Naive thymus-derived CD4-positive, alpha-beta T cell (primary cell): ENCODE measurements at regions not wholly inside any gene's neighbourhood (a gene's known extent, or its start where the extent isn't known, plus 50 kb on each side); places are given as distances from the start of the nearest gene placed in this dataset.

Experiments used
- ATAC-seq: fragments of 150-1000 bp; cut with Tn5 transposase; 2 replicates; pipeline ENCODE4 v1.10.0; 2021; ENCODE audit warnings: mild to moderate bottlenecking, moderate library complexity
- CTCF ChIA-PET: fragments of 350-600 bp; sonication (Branson Sonifier 250); formaldehyde crosslinking; loops from one replicate; lab custom pipeline; 2021; ENCODE audit warnings: antibody characterized with exemption; lab: Charles Lee
- POLR2A ChIA-PET: fragments of 350-600 bp; sonication (Branson Sonifier 250); formaldehyde crosslinking; loops from one replicate; lab custom pipeline; 2021; ENCODE audit warnings: antibody characterized with exemption, inconsistent platforms; lab: Charles Lee
- DNase-seq, 9 donors: peaks; one replicate each; pipeline versions ENCODE4 v3.0.0 to v3.0.0-alpha.2; 2020 to 2022; ENCODE audit warnings: mixed read lengths in 1 of 9
- H3K27ac ChIP-seq: one replicate; pipeline ENCODE4 v1.7.0; 2013; ENCODE audit warnings: mild to moderate bottlenecking, low read depth, low read length, moderate library complexity
- H3K27me3 ChIP-seq, 2 donors: one replicate each; pipeline ENCODE4 v1.7.0; 2013; ENCODE audit warnings: low read length in 2 of 2, mild to moderate bottlenecking in 2 of 2, moderate library complexity in 2 of 2; ENCODE audit not compliant: control insufficient read depth in 2 of 2, insufficient read depth in 2 of 2
- H3K36me3 ChIP-seq, 3 experiments: 1 replicate in 2 of 3; 2 replicates in 1 of 3; pipeline ENCODE4 v1.7.0; 2013; ENCODE audit warnings: low read length in 3 of 3, mild to moderate bottlenecking in 3 of 3, moderate library complexity in 1 of 3; ENCODE audit not compliant: insufficient read depth in 3 of 3, control insufficient read depth in 2 of 3
- H3K4me1 ChIP-seq, 2 donors: one replicate each; pipeline ENCODE4 v1.7.0; 2013; ENCODE audit warnings: low read length in 2 of 2, mild to moderate bottlenecking in 2 of 2, moderate library complexity in 1 of 2; ENCODE audit not compliant: control insufficient read depth in 2 of 2, insufficient read depth in 2 of 2
- H3K4me3 ChIP-seq: 2 replicates; pipeline ENCODE4 v1.7.0; 2013; ENCODE audit warnings: mild to moderate bottlenecking, low read length
- H3K9me3 ChIP-seq, 3 experiments: 1 replicate in 2 of 3; 2 replicates in 1 of 3; pipeline ENCODE4 v1.7.0; 2013; ENCODE audit warnings: low read length in 3 of 3; ENCODE audit not compliant: control insufficient read depth in 2 of 3
- H3K27ac Mint-ChIP-seq, 9 donors: one replicate each; pipeline ENCODE4 v1.8.0; 2020 to 2022; ENCODE audit warnings: mixed read lengths in 9 of 9, mild to moderate bottlenecking in 8 of 9, moderate library complexity in 5 of 9, inconsistent platforms in 2 of 9
- H3K27me3 Mint-ChIP-seq, 5 donors: one replicate each; pipeline ENCODE4 v1.8.0; 2021 to 2022; ENCODE audit warnings: mixed read lengths in 5 of 5, mild to moderate bottlenecking in 1 of 5
- H3K36me3 Mint-ChIP-seq, 5 donors: one replicate each; pipeline ENCODE4 v1.8.0; 2020 to 2022; ENCODE audit warnings: mixed read lengths in 5 of 5, mild to moderate bottlenecking in 3 of 5, inconsistent platforms in 1 of 5
- H3K4me1 Mint-ChIP-seq, 7 donors: one replicate each; pipeline ENCODE4 v1.8.0; 2020 to 2022; ENCODE audit warnings: mixed read lengths in 7 of 7, mild to moderate bottlenecking in 3 of 7, inconsistent platforms in 1 of 7
- H3K4me3 Mint-ChIP-seq, 10 donors: one replicate each; pipeline ENCODE4 v1.8.0; 2020 to 2022; ENCODE audit warnings: mild to moderate bottlenecking in 10 of 10, mixed read lengths in 10 of 10, moderate library complexity in 6 of 10, inconsistent platforms in 2 of 10
- H3K9me3 Mint-ChIP-seq, 11 donors: one replicate each; pipeline ENCODE4 v1.8.0; 2020 to 2022; ENCODE audit warnings: mixed read lengths in 11 of 11, mild to moderate bottlenecking in 4 of 11, inconsistent platforms in 1 of 11, moderate library complexity in 1 of 11
- intact Hi-C, 2 donors: fragments of 100-400 bp; cut with micrococcal nuclease; formaldehyde crosslinking; loops; one replicate each; pipeline ENCODE4 v1.15.1; 2023

DNA sequence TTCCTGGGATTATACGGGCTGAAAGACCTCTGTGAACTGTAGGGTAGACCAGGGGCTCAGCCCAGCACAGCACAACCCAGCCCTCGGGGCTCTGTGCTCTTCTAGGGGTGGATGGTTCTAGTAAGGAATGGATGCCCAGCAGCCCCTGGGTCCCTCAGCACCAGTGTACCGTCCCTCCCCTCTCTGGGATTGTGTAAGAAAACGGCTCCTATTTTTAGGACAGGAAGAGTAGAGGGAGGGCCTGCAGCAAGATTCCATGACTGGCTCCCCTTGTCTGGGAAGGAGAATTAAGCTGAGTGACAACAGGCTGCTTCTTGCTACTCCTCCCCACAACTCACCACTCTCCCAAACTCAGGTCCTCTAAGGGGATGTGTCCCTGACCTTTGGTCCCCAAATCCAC lies 270.8 kb upstream of the TOPAZ1 start:
- Histone ChIP-seq H3K9me3 (peaks cover 0 to 3% (median 0%) of the 10 kb centered on the region in 3 experiments), H3K27me3 (peaks cover 0 to 3% of the 10 kb centered on the region in 2 donors), H3K36me3 (no peaks in the 10 kb centered on the region), H3K4me3 (no peak overlapping the region), H3K4me1 (no peaks in the 10 kb centered on the region), H3K27ac (no peak overlapping the region)
- intact Hi-C loops, result no loop called here
- H3K27me3 Mint-ChIP-seq, result peaks cover 10 to 30% (median 22%) of the 10 kb centered on the region in 5 donors
- H3K27ac Mint-ChIP-seq, result no peak overlapping the region
- no peaks in the 10 kb centered on the region for H3K36me3 Mint-ChIP-seq
- H3K9me3 Mint-ChIP-seq, result peaks cover 0 to 8% (median 2%) of the 10 kb centered on the region in 11 donors
- POLR2A ChIA-PET, result no interaction called here
- H3K4me1 Mint-ChIP-seq, result peaks cover 0 to 3% (median 0%) of the 10 kb centered on the region in 7 donors
- ATAC-seq (no peak), DNase-seq (no peak)
- CTCF ChIA-PET, result no interaction called here
- H3K4me3 Mint-ChIP-seq, result no peak overlapping the region

DNA sequence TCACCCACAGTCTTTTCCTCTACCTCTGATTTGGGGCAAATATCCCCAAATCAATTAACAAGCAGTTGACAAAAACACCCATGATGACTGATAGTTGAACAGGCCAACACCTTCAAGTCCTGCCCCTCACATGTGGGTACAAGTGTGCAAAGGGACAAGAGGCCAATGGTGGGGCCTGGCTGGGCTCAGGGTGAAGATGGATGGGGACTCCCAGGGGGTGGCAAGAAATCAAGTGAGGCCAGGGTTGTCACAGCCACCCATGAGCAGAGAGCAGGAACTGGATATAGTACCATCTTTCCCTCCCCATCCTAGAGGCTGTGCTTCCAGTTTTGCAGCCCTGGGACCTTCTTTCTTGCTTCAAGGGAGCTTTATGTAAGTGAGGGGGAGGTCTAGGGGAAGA lies 270.2 kb upstream of the TOPAZ1 start:
- Histone ChIP-seq H3K4me3 (no peak overlapping the region), H3K9me3 (peaks cover 0 to 6% (median 0%) of the 10 kb centered on the region in 3 experiments), H3K36me3 (no peaks in the 10 kb centered on the region), H3K27ac (no peak overlapping the region), H3K4me1 (no peaks in the 10 kb centered on the region), H3K27me3 (peaks cover 0 to 3% of the 10 kb centered on the region in 2 donors)
- Mint-ChIP-seq H3K4me3 (no peak overlapping the region), H3K27me3 (peaks cover 12 to 25% (median 24%) of the 10 kb centered on the region in 5 donors), H3K27ac (no peak overlapping the region), H3K9me3 (peaks cover 0 to 13% (median 5%) of the 10 kb centered on the region in 11 donors), H3K36me3 (no peaks in the 10 kb centered on the region), H3K4me1 (no peaks in the 10 kb centered on the region)
- no peak for DNase-seq
- POLR2A ChIA-PET, result no interaction called here
- ATAC-seq, result no peak
- CTCF ChIA-PET, result no interaction called here
- intact Hi-C loops, result no loop called here

DNA sequence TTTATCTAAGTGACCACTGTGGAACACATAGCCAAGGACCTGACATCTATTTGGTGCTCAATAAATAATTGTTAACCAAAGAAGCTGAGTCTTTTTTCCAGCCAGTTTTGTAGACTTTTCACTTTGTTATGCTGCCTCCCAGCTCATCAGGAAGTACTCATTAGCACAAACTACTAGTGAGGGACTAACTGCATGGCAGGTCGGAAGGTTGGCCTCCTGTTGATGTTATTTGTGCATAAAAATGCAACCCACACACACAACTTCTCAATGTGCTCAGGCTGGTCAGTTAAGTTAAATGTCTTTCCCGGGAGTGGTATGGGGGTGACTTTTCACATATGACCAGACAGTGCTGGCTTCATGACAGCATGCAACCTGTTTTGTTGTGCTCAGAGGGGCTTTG lies 263.0 kb upstream of the TOPAZ1 start:
- no peaks in the 10 kb centered on the region for H3K27me3 ChIP-seq
- peaks cover 0 to 6% (median 0%) of the 10 kb centered on the region in 3 experiments for H3K9me3 ChIP-seq
- H3K4me1 ChIP-seq, result no peaks in the 10 kb centered on the region
- Mint-ChIP-seq H3K4me3 (no peak overlapping the region), H3K9me3 (peaks cover 0 to 24% (median 6%) of the 10 kb centered on the region in 11 donors), H3K27me3 (peaks cover 26 to 52% (median 42%) of the 10 kb centered on the region in 5 donors), H3K36me3 (peaks cover 0 to 5% (median 0%) of the 10 kb centered on the region in 5 donors), H3K4me1 (no peaks in the 10 kb centered on the region), H3K27ac (no peak overlapping the region)
- no peak overlapping the region for H3K27ac ChIP-seq
- ChIA-PET POLR2A (no interaction called here), CTCF (no interaction called here)
- intact Hi-C loops, result no loop called here
- H3K36me3 ChIP-seq, result no peaks in the 10 kb centered on the region
- H3K4me3 ChIP-seq, result no peak overlapping the region
- ATAC-seq (no peak), DNase-seq (no peak)

DNA sequence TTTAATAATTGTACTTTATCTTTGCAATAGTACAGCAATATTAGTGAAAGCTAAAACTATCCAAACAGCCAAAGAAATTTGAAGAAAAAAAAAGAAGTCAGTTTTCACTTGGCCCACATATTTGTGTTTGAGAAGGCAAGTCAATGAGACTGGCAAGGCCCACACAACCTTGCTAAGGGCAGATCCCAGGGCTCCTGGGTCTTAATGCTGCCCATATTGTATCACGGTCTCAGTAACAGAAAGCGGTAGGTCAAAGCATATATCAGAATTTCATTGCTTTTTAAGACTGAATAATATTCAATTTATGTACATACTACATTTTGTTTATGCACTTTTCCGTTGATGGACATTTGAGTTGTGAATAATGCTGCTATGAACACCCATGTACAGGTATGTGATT lies 262.0 kb upstream of the TOPAZ1 start:
- ChIA-PET POLR2A (no interaction called here), CTCF (no interaction called here)
- Mint-ChIP-seq H3K36me3 (peaks cover 0 to 5% (median 0%) of the 10 kb centered on the region in 5 donors), H3K27me3 (peaks cover 32 to 56% (median 47%) of the 10 kb centered on the region in 5 donors), H3K4me3 (no peak overlapping the region), H3K27ac (no peak overlapping the region), H3K4me1 (no peaks in the 10 kb centered on the region), H3K9me3 (peaks cover 0 to 33% (median 6%) of the 10 kb centered on the region in 11 donors)
- intact Hi-C loops, result no loop called here
- no peak for ATAC-seq
- Histone ChIP-seq H3K9me3 (peaks cover 0 to 6% (median 0%) of the 10 kb centered on the region in 3 experiments), H3K27me3 (no peaks in the 10 kb centered on the region), H3K27ac (no peak overlapping the region), H3K36me3 (no peaks in the 10 kb centered on the region), H3K4me3 (no peak overlapping the region), H3K4me1 (no peaks in the 10 kb centered on the region)
- DNase-seq, result no peak

DNA sequence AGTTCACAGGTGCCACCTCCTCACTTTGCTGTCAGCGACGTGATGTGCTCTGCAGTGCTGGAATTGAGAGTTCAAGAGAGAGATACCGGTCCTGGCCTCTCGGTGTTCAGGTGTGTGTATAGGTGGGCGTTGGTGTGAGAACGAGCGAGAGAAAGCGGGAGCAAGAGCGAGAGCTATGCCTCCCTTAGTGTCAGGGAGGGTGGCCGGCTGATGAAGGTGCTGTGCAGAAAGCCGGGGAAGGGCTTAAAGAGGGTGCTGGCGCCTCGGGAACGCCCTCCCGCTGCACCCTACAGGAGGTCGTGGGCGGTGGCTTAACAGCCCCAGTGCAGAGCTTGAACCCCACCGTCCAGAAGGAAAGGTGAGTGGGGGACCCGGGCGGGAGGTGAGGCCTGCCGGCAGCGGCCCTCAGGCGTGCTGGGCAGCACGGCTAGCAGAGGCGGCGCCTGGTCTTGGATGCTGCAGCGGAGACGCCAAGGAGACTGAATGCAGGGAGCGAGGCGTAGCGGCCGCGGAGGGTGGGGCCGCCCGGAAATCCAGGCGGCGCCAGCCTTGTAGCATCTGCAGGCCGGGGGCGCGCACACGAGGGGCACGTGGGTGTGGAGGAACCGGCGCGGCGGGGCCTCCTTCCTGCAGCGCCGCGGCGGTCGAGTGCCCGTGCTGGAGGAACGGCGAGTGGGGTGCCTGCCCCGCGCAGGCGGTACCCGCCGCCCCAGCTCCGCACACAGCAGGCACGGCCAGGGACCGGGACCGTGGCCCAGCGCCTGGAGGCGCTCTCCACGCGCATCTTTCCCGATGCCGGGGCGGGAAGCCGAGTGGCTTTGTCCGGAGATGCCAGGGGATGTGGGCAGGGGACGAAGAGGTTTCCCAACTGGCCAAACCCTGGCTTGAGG lies 246.8 kb upstream of the TOPAZ1 start:
- CTCF ChIA-PET, result no interaction called here

DNA sequence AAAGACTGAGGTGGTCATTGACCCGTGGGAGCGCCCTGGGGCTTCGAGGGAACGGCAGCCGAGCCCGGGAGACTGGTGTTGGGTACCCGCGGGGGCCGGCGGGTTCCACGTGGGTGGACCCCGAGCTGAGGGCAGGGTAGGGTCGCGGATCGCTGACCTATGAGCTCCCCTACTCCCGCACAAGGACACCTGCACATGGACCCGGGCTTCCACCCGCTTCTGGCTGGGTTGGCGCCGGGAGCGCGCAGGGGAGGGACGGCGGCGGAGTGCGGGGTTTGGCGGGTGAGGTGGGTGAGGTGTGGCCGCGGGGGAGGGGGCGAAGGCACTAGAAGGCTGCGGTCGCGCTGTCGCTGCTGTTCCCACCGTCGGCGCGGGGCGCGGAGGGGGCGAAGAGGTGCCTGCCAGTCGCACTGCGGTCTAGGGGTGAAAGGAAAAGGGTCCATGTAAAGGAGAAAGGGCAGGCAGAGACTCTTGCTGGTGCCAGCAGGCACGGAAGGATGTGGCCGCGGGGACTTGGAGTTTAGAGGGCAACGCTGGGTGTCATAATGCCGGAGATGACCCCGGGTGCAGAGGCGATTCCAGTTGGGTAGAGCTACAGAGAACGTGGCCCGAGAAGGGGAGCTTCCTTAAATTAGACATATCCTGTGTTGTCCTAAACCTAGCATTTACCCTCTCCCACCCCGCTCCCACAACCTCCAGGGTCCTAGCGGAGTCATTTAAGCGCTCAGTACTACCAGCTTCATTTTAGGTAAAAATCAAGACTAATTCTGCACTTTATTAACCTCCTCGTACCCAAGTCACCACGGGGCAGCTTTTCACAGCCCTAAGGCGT lies 245.9 kb upstream of the TOPAZ1 start:
- Histone ChIP-seq H3K4me1 (peaks cover 9 to 32% of the 10 kb centered on the region in 2 donors), H3K36me3 (no peaks in the 10 kb centered on the region), H3K9me3 (no peaks in the 10 kb centered on the region), H3K4me3 (peak overlapping the region; percentile 44), H3K27me3 (peaks cover 8 to 28% of the 10 kb centered on the region in 2 donors), H3K27ac (no peak overlapping the region)
- POLR2A ChIA-PET, result interaction anchor here (0.6 kb wide), 1 partner anchor 45 kb away, joined by 3 read pairs; no protein-coding TSS in a partner anchor
- peaks cover 0 to 39% (median 16%) of the 10 kb centered on the region in 11 donors for H3K9me3 Mint-ChIP-seq
- ATAC-seq (peak; percentile 5), DNase-seq (peak in 3 of 9 donors; percentile 3 to 8 (median 6))
- H3K36me3 Mint-ChIP-seq, result peaks cover 0 to 13% (median 6%) of the 10 kb centered on the region in 5 donors
- peak overlapping the region; percentile 78 to 92 (median 84) for H3K4me3 Mint-ChIP-seq
- H3K27me3 Mint-ChIP-seq, result peaks cover 81 to 90% (median 87%) of the 10 kb centered on the region in 5 donors
- H3K4me1 Mint-ChIP-seq, result peaks cover 21 to 50% (median 43%) of the 10 kb centered on the region in 7 donors
- CTCF ChIA-PET, result no interaction called here
- peak overlapping the region in 1 of 9 donors; percentile 55 for H3K27ac Mint-ChIP-seq
- intact Hi-C loops, result loop anchor here in 1 of 2 donors (5.0 kb wide), 1 partner anchor 103 kb away; no protein-coding TSS in a partner anchor

More for the DNA sequence above, 246.8 kb upstream of the TOPAZ1 start:
- Mint-ChIP-seq H3K4me1 (peaks cover 21 to 50% (median 43%) of the 10 kb centered on the region in 7 donors), H3K27me3 (peaks cover 83 to 88% (median 86%) of the 10 kb centered on the region in 5 donors), H3K9me3 (peaks cover 0 to 46% (median 18%) of the 10 kb centered on the region in 11 donors), H3K4me3 (peak overlapping the region; percentile 72 to 92 (median 83)), H3K27ac (peak overlapping the region in 2 of 9 donors; percentile 23 to 60), H3K36me3 (peaks cover 0 to 16% (median 6%) of the 10 kb centered on the region in 5 donors)
- H3K36me3 ChIP-seq, result no peaks in the 10 kb centered on the region
- POLR2A ChIA-PET, result no interaction called here
- peak overlapping the region; percentile 44 for H3K4me3 ChIP-seq
- peaks cover 9 to 32% of the 10 kb centered on the region in 2 donors for H3K4me1 ChIP-seq
- H3K27me3 ChIP-seq, result peaks cover 12 to 23% of the 10 kb centered on the region in 2 donors
- H3K27ac ChIP-seq, result no peak overlapping the region
- no peaks in the 10 kb centered on the region for H3K9me3 ChIP-seq
- ATAC-seq (peak; percentile 60), DNase-seq (peak in 4 of 9 donors; percentile 3 to 44 (median 10))
- intact Hi-C loops, result loop anchor here in 1 of 2 donors (5.0 kb wide), 1 partner anchor 103 kb away; no protein-coding TSS in a partner anchor
